ENCODE measurements at regions not wholly inside any gene's neighbourhood (a gene's known extent, or its start where the extent isn't known, plus 50 kb on each side); places are given as distances from the start of the nearest gene placed in this dataset.
"Not testable (repeated sequence)": the region's sequence is repeated elsewhere in the genome, so short reads cannot be mapped to it uniquely, and the experiment has no call there.

DNA sequence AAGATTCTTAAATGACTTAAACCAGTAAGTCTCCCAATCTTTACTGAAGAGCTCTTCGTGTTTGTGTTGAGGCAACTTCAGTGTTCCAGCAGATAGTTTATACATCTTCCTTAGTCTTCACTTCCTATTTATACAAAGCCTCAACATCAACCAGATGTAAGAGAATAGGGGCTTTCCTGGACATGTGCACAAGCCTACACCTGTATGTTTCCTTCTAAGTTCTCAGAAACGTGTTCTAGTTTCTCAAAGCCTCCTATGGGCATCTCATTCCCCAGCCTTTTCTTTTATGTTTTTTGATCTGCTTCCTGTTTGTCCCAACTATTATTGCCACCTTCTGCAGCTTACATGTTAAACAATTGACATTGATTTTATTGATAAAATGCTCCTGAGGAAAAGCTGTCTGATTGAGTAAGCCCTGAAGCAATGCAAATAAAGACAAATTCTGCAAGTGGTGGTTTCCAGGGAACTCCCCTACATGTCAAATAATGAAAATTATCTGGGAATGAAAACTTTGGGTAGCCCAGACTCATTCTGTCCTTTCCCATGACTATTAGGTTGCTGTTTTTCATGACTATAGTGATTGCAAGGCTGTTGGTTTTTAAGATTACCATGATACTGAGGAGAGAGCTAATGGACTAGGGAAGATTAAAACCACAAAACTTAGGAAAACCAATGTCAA lies 663.3 kb upstream of the ACVR2A start:
- no peak for DNase-seq (ENCODE audit: low read depth)

DNA sequence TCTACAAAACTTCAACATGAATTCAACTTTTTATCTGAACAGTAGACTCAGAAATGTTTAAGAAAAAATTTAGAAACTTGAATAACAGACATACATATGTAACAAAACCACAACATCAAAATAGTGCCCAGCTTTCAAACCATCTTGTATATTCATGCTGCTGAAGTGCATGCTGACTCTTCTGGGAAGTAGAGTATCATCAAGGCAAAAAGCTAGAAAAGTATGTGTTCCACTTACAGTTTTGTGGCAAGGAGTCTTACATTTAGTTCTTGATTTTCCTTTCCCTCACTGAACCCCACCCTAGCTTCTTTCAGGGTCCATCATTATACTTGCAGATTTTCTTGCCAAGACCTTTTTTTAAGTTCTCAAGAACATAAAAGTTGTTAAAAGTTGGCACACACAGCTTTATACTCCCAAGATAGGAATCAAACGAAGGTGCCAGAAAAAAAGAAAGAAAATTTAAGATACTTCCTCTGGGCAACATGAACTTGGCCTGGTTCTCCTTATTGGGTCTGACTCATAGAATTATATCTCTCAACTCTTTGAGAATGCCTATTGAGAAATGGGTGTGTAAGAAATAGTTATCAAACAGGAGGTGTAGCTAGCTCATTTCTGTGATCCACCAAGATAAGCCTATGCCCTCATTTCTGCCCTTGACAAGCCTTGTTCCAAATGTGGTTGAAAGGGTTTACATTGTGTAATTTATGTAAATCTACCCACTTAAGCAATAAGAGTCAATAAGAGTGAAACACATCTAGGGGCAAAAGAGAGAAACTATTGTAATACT lies 667.6 kb upstream of the ACVR2A start:
- no peak for DNase-seq (ENCODE audit: low read depth)

DNA sequence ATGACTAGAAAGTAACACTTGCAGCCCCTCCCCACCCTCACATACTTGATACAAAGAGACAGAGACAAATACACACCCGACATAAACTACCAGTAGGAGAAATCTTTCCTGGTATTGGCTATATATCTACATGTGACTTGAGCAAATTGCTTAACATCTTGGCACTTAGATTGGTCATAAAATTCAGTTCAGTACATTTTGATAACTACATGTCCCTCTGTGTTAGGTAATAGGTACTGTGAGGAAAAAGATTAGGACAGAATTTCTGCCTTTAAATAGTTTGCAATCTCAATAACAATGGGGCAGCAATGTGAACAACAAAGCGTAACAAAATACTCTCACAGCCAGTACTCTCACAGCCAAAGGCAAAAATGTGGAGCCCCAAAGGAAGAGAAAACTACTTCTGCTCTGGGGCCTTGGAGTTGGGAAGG lies 670.0 kb upstream of the ACVR2A start:
- DNase-seq (ENCODE audit: low read depth), result no peak

DNA sequence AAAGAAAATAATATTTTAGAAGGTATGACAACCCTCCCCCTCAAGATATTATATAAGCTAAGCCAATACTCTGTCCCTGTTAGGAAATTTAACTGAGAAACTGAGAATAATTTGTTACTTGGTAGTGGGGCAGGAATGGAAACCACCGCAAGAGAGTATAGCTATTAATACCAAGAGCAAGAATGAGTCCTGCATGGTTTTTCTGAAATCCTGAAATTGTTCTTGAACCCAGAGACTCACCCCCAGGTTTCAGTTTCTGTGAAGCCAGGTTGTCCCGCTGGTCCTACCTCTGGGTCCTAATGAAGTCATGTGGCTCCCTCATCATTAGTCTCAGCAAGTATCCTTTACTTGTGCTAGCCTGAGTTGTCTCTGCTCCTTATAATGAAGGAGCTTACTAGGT lies 671.0 kb upstream of the ACVR2A start:
- DNase-seq (ENCODE audit: low read depth), result no peak

DNA sequence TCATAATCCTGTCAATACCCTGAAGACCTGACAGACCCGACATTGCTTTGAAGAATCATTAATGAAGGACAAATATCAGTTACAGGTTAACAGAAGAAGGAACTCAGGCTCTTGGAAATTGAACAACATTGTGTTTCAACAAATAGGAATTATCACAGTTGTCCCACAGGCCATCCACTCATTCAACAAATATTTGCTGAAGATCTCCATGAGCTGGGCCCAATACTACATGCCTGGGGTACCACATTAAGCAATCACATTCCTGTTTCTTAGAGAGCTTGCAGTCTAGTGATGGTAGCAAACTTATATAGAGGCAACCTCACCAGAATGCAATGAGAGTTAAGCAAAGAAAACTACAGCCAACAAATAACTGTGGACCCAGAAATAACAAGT lies 671.6 kb upstream of the ACVR2A start:
- DNase-seq (ENCODE audit: low read depth), result no peak

DNA sequence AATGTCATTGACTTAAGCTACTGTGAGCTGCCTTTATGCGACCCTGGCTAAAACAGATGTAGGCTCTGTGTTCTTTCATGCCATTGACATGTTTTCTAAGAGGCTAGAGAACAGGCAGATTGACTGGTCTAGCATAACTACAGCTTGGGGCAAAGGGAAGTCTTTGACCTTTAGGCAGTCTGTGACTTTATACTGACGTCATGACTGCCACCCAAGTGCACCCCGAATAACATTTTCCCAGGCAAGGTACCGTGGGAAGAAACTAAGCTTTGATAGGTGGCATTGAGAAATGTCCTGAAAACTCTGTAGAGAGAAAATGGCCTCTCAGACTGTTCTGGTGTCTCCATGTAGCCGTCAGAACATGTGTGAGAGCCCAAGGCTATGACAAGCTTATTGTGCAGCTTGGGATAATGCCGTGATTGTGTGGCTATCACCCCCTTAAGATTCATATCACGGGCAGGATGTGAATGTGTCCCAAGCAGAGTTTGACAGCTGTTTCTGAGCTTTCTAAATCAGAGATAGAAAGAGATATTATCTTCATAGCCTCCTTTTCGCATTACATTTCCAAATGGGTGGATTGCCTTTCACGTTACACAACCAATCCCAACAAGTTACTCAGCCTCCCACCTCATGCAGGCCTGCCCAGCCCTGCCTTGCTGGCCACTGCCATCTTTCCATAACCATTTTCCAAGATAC lies 672.2 kb upstream of the ACVR2A start:
- no peak for DNase-seq (ENCODE audit: low read depth)

DNA sequence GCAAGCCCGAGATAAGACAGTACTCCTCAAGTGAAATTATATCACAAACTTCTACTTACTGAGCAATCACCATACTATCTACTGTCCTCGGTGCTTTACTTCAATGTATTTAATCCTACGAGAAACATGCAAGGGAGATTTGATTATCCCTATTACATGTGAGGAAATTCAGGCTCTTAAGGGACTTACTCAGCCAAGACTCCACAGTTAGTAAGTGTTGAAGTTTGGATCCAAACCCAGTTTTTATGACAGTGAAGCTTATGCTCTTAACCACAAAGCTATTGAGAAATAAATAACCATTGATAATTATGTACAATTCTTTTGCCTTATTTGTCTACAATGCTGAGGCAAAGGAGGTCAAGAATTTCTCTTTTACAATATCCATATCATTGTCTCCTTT lies 672.9 kb upstream of the ACVR2A start:
- DNase-seq (ENCODE audit: low read depth), result no peak

DNA sequence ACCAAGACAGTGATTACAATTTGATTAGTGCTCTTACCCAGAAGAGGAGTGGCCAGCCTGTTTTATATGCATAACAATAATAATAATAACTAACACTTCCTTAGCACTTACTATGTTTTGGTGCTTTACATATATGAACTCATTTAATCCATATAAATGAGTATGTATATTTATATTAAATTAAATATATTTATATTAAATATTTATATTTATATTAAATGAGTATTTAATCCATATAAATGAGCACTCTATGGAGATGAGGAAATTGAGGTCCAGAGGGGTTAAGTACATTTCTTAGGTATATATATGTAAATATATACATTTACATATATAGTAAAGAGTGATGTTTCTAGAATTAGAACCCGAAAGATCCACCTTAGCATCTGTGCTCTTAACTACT lies 673.9 kb upstream of the ACVR2A start:
- DNase-seq (ENCODE audit: low read depth), result no peak

DNA sequence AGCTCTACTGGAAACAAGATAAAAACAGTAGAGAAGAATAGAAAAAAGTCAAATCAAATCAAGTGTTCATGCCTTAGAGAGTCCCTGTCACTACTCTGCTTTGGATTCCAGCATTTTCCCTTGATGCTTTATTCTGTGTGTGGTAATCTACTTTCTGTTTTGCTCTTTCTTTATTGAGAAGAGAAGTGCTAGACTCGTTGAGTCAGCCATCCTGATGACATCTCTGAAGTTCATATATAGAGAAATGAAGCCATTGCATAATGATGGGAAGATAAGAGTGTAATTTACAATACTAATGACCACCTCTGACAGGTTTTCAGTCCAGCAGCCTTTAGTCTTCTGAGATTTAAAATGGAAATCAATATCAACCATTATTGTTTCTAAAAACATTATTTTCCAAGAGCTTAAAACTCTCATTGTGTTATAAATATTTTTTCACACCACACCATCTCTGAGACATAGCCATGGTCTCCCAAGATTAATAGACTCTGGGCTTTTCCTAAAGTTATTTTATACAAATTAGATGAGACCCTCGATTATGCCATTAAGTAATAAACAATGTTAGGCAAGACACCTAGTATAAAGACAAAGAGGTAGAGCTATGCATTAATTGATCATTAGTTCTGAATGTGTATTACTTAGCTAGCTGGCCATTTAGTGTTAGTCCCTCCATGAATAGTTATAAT lies 679.0 kb upstream of the ACVR2A start:
- DNase-seq (ENCODE audit: low read depth), result no peak

DNA sequence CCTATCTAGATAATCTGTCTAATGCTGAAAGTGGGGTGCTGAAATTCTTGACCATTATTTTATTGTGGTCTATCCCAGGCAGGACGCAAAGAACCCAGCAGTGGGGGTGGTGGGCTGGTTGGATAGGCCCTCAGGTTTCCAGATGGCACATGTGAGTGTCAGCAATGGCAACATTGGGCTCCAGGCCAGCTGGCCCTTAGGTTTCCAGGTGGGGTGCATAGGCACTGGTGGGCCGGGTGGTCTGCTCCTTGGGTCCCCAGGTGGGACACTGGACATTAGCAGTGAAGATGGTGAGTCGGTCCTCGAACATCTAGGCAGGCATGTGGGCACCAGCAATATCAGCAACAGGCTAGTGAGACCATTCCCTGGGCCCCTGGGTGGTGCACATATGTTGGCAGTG lies 680.3 kb upstream of the ACVR2A start:
- no peak for DNase-seq (ENCODE audit: low read depth)

DNA sequence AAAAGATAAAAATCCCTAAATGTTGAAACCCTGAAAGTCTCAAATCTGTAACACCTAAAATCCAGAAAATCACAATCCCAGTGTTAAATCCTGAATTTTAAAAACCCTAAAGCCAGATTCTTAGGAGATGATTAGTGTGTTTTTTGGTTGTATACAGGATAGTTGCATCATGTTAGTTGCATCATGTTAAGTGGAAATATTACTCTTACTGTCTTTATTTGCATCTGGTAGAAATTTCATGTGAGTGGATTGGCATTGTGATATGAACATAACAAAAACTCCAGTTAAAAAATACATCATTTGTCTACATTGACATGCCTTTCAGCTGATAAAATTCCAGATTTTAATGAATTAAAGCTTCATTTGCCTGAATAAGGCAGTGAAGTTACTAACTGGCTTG lies 683.1 kb upstream of the ACVR2A start:
- DNase-seq (ENCODE audit: low read depth), result no peak

DNA sequence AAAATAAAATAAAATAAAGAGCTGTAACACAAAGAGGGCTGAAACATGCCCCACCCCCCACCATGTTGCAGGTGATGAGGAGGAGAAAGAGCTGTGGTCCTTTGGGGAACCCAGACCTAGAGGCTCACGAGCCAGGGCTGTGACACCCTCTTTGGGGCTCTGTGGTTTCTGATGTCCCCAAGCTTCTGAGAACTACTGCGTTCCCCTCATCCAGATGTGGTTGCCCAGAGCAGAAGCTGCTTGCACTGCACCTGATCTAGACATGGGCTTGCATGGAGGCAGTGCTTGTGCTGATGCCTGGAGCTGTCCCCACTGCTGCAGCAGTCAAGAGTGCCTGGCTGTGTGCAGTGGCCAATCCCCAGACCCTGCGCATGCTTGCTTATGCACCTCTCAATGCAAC lies 687.9 kb upstream of the ACVR2A start:
- DNase-seq (ENCODE audit: low read depth), result no peak

DNA sequence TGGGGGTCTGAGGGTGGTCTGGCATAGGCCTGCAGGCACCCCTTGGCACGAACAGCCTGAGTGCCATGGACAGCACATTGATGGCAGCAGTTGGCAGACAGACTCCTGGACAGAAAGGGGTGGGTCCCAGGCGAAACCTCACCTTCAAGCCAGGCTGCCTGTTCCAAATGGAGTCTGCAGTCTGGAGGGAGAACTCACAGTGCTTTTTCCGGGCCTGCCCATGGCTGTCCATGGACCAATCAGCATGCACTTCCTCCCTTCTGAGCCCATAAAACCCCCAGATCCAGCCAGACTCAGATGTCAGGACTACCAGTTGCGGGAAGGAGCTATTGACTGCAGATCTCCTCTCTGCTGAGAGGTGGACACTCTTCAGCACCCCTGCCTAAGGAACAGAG lies 694.6 kb upstream of the ACVR2A start:
- DNase-seq (ENCODE audit: low read depth), result no peak

DNA sequence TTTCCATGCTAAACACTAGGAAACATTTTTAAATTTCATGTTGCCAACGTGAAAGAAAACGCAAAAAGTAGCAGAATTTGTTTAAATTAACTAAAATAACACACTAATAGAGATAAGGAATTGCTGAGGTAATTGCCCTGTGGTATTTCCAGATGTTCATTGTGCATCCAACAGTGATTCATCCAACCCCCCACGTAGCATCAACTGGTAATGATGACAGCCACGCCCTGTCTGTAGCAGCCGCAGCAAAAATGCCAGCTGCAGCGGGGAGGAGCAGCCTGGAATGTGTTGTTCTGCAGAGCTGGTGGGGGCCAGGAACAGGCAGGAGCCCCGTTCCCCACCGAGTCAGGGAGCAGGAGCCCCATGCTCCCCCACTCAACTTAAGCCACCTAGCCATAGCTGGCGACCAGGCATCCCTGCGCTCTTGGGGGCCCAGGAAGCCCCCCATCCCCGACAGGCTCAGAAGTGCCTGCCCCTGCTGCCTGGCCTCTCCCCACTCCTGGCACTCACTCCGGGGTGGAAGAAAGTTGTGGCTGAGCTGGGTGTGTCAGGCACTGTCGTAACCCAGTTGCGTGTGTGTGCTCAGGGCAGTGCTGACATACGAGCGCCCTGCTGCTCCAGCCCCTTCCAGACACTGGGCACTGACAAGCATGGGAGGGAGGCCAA lies 695.1 kb upstream of the ACVR2A start:
- DNase-seq (ENCODE audit: low read depth), result peak; percentile 3

DNA sequence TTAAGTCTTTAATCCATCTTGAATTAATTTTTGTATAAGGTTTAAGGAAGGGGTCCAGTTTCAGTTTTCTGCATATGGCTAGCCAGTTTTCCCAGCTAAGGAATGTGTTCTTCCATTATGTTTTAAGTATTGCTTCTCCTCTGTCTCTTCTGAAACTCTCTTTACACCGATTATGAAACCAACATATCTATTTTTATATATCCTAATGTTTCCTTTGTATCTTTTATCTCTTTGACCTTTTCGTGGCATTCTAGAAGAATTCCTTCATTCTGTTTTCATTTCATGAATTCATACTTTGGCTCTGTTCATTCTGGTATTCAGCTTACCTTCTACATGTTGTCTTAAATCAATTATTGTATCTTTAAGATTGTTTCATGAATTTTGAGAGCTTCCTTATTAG lies 697.0 kb upstream of the ACVR2A start:
- DNase-seq (ENCODE audit: low read depth), result no peak

DNA sequence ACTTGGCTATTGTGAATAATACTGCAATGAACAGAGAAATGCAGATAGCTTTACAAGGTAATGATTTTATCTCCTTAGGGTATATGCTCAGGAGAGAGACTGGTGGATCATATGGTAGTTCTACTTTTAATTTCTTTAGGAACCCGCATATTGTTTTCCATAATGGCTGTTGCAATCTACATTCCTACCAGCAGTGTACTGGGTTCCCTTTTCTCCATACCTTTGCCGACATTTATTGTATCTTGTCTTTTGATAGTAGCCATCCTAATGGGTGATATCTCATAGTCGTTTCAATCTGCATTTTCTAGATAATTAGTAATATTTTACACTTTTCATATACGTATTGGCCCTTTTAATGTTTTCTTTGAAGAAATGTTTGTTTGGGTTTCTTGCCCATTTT lies 702.9 kb upstream of the ACVR2A start:
- no peak for DNase-seq (ENCODE audit: low read depth)

DNA sequence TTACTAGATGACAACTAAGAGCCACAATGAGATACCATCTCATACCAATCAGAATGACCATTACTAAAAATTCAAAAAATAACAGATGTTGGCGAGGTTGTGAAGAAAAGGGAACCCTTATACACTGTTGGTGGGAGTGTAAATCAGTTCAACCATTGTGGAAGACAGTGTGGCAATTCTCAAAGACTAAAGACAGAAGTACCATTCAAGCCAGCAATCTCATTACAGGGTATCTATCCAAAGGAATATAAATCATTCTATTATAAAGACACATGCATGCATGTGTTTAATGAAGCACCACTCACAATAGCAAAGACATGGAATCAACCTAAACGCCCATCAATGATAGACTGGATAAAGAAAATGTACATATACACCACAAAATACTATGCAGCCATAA lies 705.1 kb upstream of the ACVR2A start:
- DNase-seq (ENCODE audit: low read depth), result not testable (repeated sequence)

DNA sequence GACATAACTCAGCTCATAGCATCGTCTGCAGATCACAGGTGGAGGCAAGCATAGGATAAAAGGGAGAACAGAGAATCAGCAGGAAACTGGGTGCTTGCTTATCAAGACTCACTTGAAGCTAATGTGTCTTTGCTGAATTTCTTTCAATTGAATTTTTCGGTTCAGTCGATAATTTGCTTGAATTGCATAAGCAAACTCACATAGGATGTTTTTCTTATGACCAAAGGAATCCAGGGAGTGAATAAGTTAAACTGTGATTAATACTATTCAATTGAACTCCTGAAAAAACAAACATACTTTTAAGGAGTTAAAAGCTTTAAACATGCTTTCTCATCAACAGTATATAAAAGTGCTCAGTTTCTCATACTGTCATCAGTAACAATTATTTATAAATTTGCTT lies 707.1 kb upstream of the ACVR2A start:
- no peak for DNase-seq (ENCODE audit: low read depth)

DNA sequence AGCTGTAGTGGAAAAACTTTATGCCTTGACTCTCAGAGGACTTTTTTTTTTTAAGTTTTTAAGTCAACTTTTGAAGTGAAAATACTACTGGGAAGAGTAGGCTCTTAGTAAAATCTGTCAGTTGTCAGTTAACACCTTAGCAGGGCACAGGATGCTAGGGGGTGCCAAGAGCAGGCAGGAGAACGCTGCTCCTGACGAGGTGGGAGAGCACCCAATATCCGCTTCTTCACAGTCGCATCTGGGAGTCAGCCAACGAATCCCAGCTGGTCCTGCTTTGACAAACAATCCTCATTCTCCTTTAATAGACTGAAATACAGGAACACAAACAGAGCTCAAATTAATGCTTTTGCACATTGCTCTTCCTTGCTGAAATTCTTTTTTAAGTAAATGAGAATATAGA lies 709.5 kb upstream of the ACVR2A start:
- no peak for DNase-seq (ENCODE audit: low read depth)

DNA sequence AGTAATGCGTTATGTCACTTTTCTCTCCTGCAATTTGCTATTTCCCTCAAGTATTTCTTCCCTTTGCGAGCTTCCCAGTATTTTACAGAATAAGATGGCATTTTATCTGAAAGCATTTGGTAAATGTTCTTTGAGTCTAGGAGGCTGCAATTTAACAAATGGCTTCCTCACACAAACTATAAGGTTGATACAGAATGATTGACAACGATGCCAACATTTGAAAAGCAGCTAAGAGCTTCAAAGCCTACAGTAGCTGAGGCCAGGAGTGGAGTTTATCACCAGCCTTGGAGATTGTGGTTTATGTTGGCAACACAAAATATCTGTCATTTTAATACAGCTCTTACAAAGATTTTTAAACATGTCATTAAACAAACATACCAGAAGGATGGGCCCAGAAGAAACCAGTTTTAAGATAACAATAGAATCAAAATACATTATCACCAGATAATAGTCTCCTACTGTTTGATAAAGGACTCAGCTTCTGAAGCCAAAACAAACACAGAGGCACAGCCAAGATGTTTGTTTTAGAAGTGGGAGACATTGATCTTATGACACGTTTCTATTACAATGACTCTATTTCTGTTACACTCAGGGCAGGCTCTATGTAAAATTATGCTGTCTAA lies 711.4 kb upstream of the ACVR2A start:
- no peak for DNase-seq (ENCODE audit: low read depth)

DNA sequence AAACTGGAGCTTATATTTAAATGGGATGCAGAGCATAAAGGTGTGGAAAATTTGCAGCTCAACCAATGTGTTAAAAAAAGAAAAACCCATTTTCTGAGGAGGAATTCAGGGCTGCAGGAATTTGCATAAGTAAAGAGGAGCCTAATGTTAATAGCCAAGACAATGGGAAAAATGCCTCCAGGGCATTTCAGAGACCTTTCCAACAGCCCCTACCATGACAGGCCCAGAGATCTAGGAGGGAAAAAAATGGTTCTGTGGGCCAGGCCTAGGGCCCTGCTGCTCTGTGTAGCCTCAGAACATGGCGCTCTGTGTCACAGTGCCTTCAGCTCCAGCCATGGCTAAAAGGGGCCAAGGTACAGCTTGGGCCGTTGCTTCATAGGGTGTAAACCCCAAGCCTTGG lies 719.7 kb upstream of the ACVR2A start:
- DNase-seq (ENCODE audit: low read depth), result no peak

DNA sequence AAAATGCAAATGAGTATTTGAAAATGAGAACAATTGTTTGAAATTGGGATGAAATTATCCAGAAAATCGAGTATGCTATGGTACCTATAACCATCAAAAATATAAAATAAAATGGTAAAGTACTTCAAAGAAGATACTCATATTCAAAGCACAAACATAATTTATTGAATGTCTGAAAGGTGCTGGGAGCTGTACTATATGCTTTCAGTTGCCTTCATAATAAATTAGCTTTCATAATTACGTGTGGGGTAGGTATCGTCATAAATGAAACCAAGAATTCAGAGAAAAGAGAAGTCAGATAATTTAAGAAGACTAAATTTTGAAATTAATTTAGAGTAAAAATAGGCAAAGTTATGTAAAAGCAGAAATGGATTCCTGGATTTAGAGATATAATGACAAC lies 721.9 kb upstream of the ACVR2A start:
- no peak for DNase-seq (ENCODE audit: low read depth)
